AG10803 (cell line): ENCODE measurements at regions not wholly inside any gene's neighbourhood (a gene's known extent, or its start where the extent isn't known, plus 50 kb on each side); places are given as distances from the start of the nearest gene placed in this dataset.

Experiments used
- DNase-seq: peaks from one replicate; pipeline ENCODE4 v3.0.0; 2010; ENCODE audit warnings: low read depth
- H3K4me3 ChIP-seq: 2 replicates; pipeline ENCODE4 v1.5.1; 2011; ENCODE audit warnings: mild to moderate bottlenecking, low read length, control low read depth
- TF ChIP-seq, protein P1 (sequence below): conservative IDR thresholded peaks from 2 replicates; pipeline ENCODE4 v1.5.1; 2011; ENCODE audit warnings: mild to moderate bottlenecking, low read length, control low read depth, inconsistent platforms

DNA sequence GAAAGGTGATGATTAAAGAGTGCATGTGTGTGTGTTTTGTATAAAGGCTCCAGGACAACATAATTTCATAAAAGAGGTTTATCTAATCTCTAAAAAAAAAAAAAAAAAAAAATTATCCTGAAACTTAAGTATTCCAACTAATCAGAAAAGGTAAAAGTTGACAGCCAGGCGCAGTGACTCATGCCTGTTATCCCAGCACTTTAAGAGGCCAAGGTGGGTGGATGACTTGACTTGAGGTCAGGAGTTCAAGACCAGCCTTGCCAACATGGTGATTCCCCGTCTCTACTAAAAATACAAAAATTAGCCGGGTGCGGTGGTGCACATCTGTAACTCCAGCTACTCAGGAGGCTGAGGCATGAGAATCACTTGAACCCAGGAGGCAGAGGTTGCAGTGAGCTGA is 632.7 kb upstream of the CHORDC1 start:
- TF ChIP-seq, protein P1, sequence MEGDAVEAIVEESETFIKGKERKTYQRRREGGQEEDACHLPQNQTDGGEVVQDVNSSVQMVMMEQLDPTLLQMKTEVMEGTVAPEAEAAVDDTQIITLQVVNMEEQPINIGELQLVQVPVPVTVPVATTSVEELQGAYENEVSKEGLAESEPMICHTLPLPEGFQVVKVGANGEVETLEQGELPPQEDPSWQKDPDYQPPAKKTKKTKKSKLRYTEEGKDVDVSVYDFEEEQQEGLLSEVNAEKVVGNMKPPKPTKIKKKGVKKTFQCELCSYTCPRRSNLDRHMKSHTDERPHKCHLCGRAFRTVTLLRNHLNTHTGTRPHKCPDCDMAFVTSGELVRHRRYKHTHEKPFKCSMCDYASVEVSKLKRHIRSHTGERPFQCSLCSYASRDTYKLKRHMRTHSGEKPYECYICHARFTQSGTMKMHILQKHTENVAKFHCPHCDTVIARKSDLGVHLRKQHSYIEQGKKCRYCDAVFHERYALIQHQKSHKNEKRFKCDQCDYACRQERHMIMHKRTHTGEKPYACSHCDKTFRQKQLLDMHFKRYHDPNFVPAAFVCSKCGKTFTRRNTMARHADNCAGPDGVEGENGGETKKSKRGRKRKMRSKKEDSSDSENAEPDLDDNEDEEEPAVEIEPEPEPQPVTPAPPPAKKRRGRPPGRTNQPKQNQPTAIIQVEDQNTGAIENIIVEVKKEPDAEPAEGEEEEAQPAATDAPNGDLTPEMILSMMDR, result no peak
- DNase-seq, result no peak
- no peak overlapping the region for H3K4me3 ChIP-seq

DNA sequence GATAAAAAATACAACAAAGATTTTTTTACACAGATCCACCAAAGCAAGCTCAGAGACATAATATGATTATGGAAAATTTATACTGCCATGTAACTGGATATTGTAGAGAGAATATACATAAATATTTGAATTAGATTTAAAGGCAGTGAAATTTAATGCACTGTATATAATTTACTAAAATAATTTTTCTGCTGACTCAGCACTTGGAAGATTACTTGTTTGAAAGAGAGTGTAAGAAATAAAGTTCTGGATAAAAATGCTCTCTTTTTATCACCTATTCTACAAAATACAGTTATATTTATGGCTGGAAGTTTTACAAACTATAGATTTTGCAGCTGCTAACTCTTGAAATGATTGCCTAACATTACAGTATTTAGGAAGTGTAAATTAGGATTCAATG is 628.3 kb upstream of the CHORDC1 start:
- DNase-seq, result no peak
- TF ChIP-seq, protein P1, result no peak
- no peak overlapping the region for H3K4me3 ChIP-seq

DNA sequence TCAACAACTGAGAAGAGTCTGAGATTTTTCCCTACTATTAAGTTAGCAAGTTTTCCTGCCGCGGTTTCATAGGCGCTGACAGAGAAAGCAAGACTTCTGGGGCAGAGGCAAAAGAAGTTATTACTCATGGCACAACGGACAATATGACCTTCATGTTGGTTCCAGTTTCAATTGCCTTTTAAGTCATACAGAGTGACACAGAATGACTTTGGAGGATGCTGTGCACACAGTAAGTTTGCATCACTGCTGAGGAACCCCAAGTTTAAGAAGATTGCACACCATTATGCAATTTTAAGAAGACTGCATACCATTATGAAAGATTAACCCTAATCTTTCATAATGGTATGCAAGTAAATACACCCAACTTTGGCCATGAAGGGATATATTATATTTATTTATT is 626.5 kb upstream of the CHORDC1 start:
- TF ChIP-seq, protein P1, result no peak
- H3K4me3 ChIP-seq, result no peak overlapping the region
- no peak for DNase-seq

DNA sequence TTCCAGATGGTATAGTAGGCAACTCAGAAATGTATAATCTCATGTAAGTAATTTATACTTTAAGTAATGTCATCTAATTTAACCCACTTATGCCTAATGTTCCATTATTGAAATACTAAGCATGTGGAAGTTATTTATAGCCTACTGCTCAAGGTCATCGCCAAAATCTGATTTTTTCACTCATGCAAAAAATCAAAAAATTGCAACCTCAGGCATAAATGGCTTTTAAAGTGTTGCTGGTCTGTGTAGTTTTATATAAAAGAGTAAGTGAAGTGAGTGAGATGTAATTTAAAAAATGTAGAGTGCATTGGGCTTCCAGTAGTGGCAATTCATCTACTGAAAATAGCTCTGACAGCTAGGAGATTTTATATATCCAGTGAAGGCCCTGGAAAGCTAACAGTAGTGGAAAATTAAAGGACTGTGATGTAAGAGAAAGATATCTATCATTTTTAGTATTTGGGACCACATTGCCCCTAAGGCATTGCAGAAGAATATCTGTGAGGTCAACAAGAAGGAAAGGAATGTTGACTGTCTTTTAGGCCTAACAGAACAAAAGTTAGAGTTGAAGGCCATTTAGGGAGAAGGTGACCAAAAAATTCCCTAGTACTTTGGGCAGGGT is 624.5 kb upstream of the CHORDC1 start:
- no peak overlapping the region for H3K4me3 ChIP-seq
- no peak for DNase-seq
- TF ChIP-seq, protein P1, result no peak

DNA sequence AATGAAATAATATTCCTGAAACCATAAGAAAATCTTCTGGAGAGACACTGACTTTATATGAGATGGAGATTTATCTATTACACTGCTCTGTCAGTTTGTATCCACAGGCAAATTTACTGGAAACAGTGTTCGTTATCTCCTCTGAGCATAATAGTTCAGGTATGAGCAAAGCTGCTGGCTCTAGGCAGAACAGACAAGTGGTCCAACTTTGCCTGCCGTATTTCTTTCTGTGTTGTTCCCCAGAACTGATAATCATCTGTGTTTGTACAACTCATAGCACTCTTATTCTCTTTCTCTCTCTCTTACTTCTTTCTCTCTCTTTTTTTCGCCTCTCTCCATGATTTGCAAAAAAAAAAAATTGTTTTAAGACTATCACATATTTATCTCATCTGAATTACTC is 623.8 kb upstream of the CHORDC1 start:
- no peak for DNase-seq
- no peak overlapping the region for H3K4me3 ChIP-seq
- TF ChIP-seq, protein P1, result no peak

DNA sequence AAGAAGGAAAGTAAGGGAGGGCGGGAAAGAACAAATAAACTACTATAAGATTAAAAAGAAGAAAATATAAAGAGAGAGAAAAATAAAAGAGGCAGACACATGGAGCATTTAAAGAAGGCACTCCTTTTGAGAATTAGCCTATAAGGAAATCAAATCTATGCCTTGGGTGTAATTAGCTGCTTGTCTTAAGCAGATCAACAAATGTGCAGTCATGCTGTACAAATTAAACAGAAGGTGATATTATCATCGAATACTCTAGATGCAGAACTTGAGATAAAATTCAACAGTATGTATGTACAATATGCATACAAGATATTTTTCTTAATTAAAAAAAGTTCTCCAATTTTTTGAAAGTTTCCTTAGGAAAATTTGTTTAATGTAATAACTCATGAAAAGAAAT is 623.0 kb upstream of the CHORDC1 start:
- no peak for DNase-seq
- no peak overlapping the region for H3K4me3 ChIP-seq
- TF ChIP-seq, protein P1, result no peak

DNA sequence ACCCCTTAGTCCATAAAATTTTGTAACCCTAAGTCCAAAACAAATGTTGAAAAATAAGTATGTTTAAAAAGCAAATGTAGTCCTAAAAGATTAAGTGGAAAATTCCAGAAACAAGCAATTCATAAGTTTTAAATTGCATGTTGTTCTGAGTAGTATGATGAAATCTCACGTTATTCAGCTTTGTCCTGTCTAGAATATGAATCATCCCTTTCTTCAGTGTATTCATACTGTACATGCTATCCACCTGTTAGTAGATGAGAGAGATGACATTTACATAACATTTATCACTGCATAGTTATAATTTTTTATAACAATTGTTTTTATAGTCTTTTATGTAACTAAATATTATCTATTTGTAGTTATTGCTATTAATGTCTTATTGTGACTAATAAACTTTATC is 622.3 kb upstream of the CHORDC1 start:
- DNase-seq, result no peak
- TF ChIP-seq, protein P1, result no peak
- no peak overlapping the region for H3K4me3 ChIP-seq
